BE2C (cell line): ENCODE measurements at regions not wholly inside any gene's neighbourhood (a gene's known extent, or its start where the extent isn't known, plus 50 kb on each side); places are given as distances from the start of the nearest gene placed in this dataset.
"Not testable (repeated sequence)": the region's sequence is repeated elsewhere in the genome, so short reads cannot be mapped to it uniquely, and the experiment has no call there.

Experiments
- DNase-seq: peaks from one replicate; pipeline ENCODE4 v3.0.0-alpha.2; 2020
- H3K27me3 ChIP-seq: fragments of 250-450 bp; sonication (Bioruptor Pico); 2 replicates; pipeline ENCODE4 v1.5.1; 2020; ENCODE audit warnings: mild to moderate bottlenecking
- H3K36me3 ChIP-seq: fragments of 250-450 bp; sonication (Bioruptor Pico); 2 replicates; pipeline ENCODE4 v1.5.1; 2020; ENCODE audit warnings: mild to moderate bottlenecking
- H3K4me1 ChIP-seq: fragments of 250-450 bp; sonication (Bioruptor Pico); 2 replicates; pipeline ENCODE4 v1.5.1; 2020
- H3K4me3 ChIP-seq: 2 replicates; pipeline ENCODE4 v1.5.1; 2011; ENCODE audit warnings: low read depth, low read length
- H3K9me3 ChIP-seq: fragments of 250-450 bp; sonication (Bioruptor Pico); 2 replicates; pipeline ENCODE4 v1.5.1; 2020
- CTCF ChIP-seq: IDR thresholded peaks from 2 replicates; pipeline ENCODE4 v1.5.1; 2012; ENCODE audit warnings: mild to moderate bottlenecking, low read depth, low read length

GRCh38 chr1:182315167-182315556 is 76.4 kb downstream of the GLUL start:
- H3K4me3 ChIP-seq: no peak overlapping the region
- no peaks in the 10 kb centered on the region for H3K9me3 ChIP-seq
- no peaks in the 10 kb centered on the region for H3K4me1 ChIP-seq
- no peak for DNase-seq
- TF ChIP-seq CTCF: no peak
- H3K36me3 ChIP-seq: no peaks in the 10 kb centered on the region
- no peaks in the 10 kb centered on the region; the same call in 1 of the 2 replicates for H3K27me3 ChIP-seq

GRCh38 chr1:182309631-182310351 is 81.8 kb downstream of the GLUL start:
- Histone ChIP-seq H3K27me3 (no peaks in the 10 kb centered on the region), H3K4me3 (no peak overlapping the region), H3K9me3 (no peaks in the 10 kb centered on the region), H3K4me1 (no peaks in the 10 kb centered on the region), H3K36me3 (no peaks in the 10 kb centered on the region)
- DNase-seq: no peak
- no peak for TF ChIP-seq CTCF

- TF ChIP-seq CTCF: no peak
- no peak overlapping the region for H3K4me3 ChIP-seq
Observed at GRCh38 chr1:182308826-182309225, 82.8 kb downstream of the GLUL start.

DNA sequence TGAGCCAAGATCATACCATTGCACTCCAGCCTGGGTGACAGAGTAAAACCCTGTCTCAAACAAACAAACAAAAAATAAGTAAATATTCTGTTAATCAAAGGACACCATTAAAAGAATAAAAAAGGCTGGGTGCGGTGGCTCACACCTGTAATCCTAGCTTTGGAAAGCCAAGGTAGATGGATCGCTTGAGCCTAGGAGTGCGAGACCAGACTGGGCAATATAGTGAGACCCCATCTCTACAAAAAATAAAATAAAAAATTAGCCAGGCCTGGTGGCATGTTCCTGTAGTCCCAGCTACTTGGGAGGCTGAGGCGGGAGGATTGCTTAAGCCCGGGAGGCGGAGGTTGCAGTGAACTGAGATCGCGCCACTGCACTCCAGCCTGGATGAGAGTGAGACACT is 84.1 kb downstream of the GLUL start:
- not testable (repeated sequence) for H3K36me3 ChIP-seq, H3K4me3 ChIP-seq

More at GRCh38 chr1:182308826-182309225, 82.8 kb downstream of the GLUL start:
- no peak for DNase-seq
- Histone ChIP-seq H3K4me1 (no peaks in the 10 kb centered on the region), H3K9me3 (no peaks in the 10 kb centered on the region), H3K27me3 (no peaks in the 10 kb centered on the region), H3K36me3 (no peaks in the 10 kb centered on the region)

GRCh38 chr1:182305861-182306260 is 85.7 kb downstream of the GLUL start:
- no peak for TF ChIP-seq CTCF
- no peaks in the 10 kb centered on the region for H3K9me3 ChIP-seq
- no peak overlapping the region for H3K4me3 ChIP-seq
- H3K36me3 ChIP-seq: no peaks in the 10 kb centered on the region
- H3K4me1 ChIP-seq: no peaks in the 10 kb centered on the region
- no peaks in the 10 kb centered on the region for H3K27me3 ChIP-seq
- DNase-seq: no peak

More for the DNA sequence above, 84.1 kb downstream of the GLUL start:
- not testable (repeated sequence) for H3K9me3 ChIP-seq, DNase-seq, H3K4me1 ChIP-seq, H3K27me3 ChIP-seq

GRCh38 chr1:182304627-182305026 is 87.0 kb downstream of the GLUL start:
- Histone ChIP-seq H3K9me3 (no peaks in the 10 kb centered on the region), H3K36me3 (no peaks in the 10 kb centered on the region), H3K4me1 (no peaks in the 10 kb centered on the region), H3K27me3 (no peaks in the 10 kb centered on the region), H3K4me3 (no peak overlapping the region)
- no peak for TF ChIP-seq CTCF
- DNase-seq: no peak
